Neuronal stem cell (in vitro differentiated cells): ENCODE measurements at regions not wholly inside any gene's neighbourhood (a gene's known extent, or its start where the extent isn't known, plus 50 kb on each side); places are given as distances from the start of the nearest gene placed in this dataset.

Experiments used
- DNase-seq: peaks from one replicate; pipeline ENCODE4 v3.0.0-alpha.2; 2013; ENCODE audit warnings: low spot score
- H2AFZ ChIP-seq: one replicate; pipeline ENCODE4 v1.6.1; 2013; ENCODE audit warnings: mild to moderate bottlenecking, low read length, inconsistent platforms
- H2AK5ac ChIP-seq: 2 replicates; pipeline ENCODE4 v1.6.1; 2013; ENCODE audit warnings: low read depth, mild to moderate bottlenecking, inconsistent platforms, low read length, moderate library complexity, mixed read lengths
- H2BK120ac ChIP-seq: 2 replicates; pipeline ENCODE4 v1.6.1; 2013; ENCODE audit warnings: low read depth, mild to moderate bottlenecking, inconsistent platforms, low read length, moderate library complexity, mixed read lengths
- H2BK12ac ChIP-seq: one replicate; pipeline ENCODE4 v1.6.1; 2013; ENCODE audit warnings: low read length, inconsistent platforms
- H2BK15ac ChIP-seq: 2 replicates; pipeline ENCODE4 v1.6.1; 2013; ENCODE audit warnings: mild to moderate bottlenecking, low read length, inconsistent platforms, mixed read lengths
- H2BK5ac ChIP-seq: one replicate; pipeline ENCODE4 v1.6.1; 2013; ENCODE audit warnings: inconsistent platforms, mild to moderate bottlenecking, low read length, moderate library complexity
- H3K14ac ChIP-seq: one replicate; pipeline ENCODE4 v1.6.1; 2013; ENCODE audit warnings: low read length, inconsistent platforms
- H3K18ac ChIP-seq: 2 replicates; pipeline ENCODE4 v1.6.1; 2013; ENCODE audit warnings: low read length, inconsistent platforms
- H3K23ac ChIP-seq: 2 replicates; pipeline ENCODE4 v1.6.1; 2013; ENCODE audit warnings: low read depth, mild to moderate bottlenecking, mixed read lengths, low read length, inconsistent platforms; ENCODE audit not compliant: poor library complexity
- H3K27ac ChIP-seq: replicated peaks from 3 replicates; pipeline ENCODE4 v1.5.1; 2013; ENCODE audit warnings: low read length, inconsistent platforms
- H3K27me3 ChIP-seq, 3 experiments: 2 replicates each; pipeline ENCODE4 v1.6.1; 2013; ENCODE audit warnings: low read length in 3 of 3, mild to moderate bottlenecking in 2 of 3, inconsistent platforms in 1 of 3, low read depth in 1 of 3, mixed read lengths in 1 of 3, moderate library complexity in 1 of 3; ENCODE audit not compliant: control insufficient read depth in 3 of 3, insufficient read depth in 3 of 3
- H3K36me3 ChIP-seq, 2 donors: replicated peaks in 1 of 2; 2 replicates each; pipeline ENCODE4 v1.6.1; 2013; ENCODE audit warnings: low read length in 2 of 2; ENCODE audit not compliant: control insufficient read depth in 2 of 2, insufficient read depth in 2 of 2
- H3K4ac ChIP-seq: 2 replicates; pipeline ENCODE4 v1.6.1; 2013; ENCODE audit warnings: inconsistent platforms, mild to moderate bottlenecking, low read length, moderate library complexity
- H3K4me1 ChIP-seq, 2 donors: 1 replicate in 1 of 2; 2 replicates in 1 of 2; pipeline ENCODE4 v1.6.1; 2013; ENCODE audit warnings: low read length in 2 of 2, low read depth in 1 of 2; ENCODE audit not compliant: control insufficient read depth in 2 of 2, insufficient read depth in 1 of 2
- H3K4me2 ChIP-seq: one replicate; pipeline ENCODE4 v1.6.1; 2013; ENCODE audit warnings: mild to moderate bottlenecking, low read length, inconsistent platforms; ENCODE audit not compliant: insufficient read depth, poor library complexity, severe bottlenecking
- H3K4me3 ChIP-seq, 2 donors: 2 replicates each; pipeline ENCODE4 v1.5.1; 2013; ENCODE audit warnings: low read length in 2 of 2, mild to moderate bottlenecking in 2 of 2, inconsistent platforms in 1 of 2, moderate library complexity in 1 of 2
- H3K79me1 ChIP-seq: one replicate; pipeline ENCODE4 v1.6.1; 2013; ENCODE audit warnings: low read depth, mild to moderate bottlenecking, inconsistent platforms, low read length, moderate library complexity
- H3K9ac ChIP-seq: one replicate; pipeline ENCODE4 v1.6.1; 2013; ENCODE audit warnings: mild to moderate bottlenecking, low read depth, low read length, inconsistent platforms; ENCODE audit not compliant: poor library complexity
- H3K9me3 ChIP-seq, 2 donors: replicated peaks in 1 of 2; 2 replicates each; pipeline versions ENCODE3 to v1.6.1; 2013; ENCODE audit warnings: low read length in 2 of 2, mild to moderate bottlenecking in 2 of 2, inconsistent platforms in 1 of 2, low read depth in 1 of 2, mixed read lengths in 1 of 2, moderate library complexity in 1 of 2; ENCODE audit not compliant: control insufficient read depth in 2 of 2, insufficient read depth in 1 of 2
- H4K8ac ChIP-seq: one replicate; pipeline ENCODE4 v1.6.1; 2013; ENCODE audit warnings: low read depth, mild to moderate bottlenecking, inconsistent platforms, low read length, moderate library complexity
- H4K91ac ChIP-seq: one replicate; pipeline ENCODE4 v1.6.1; 2013; ENCODE audit warnings: low read length, low read depth, mild to moderate bottlenecking, inconsistent platforms; ENCODE audit not compliant: poor library complexity
- WGBS, 2 donors: extraction: QIAGEN DNeasy Blood & Tissue Kit; methylation state at CpG; one replicate each; pipeline ENCODE4 v1.1.7; 2013; ENCODE audit warnings: missing lambda C conversion rate in 2 of 2, mixed read lengths in 1 of 2; ENCODE audit not compliant: insufficient read length in 2 of 2, insufficient replicate concordance in 1 of 2; ENCODE audit errors: extremely low coverage in 2 of 2; 5-methylcytosine and 5-hydroxymethylcytosine counted together

DNA sequence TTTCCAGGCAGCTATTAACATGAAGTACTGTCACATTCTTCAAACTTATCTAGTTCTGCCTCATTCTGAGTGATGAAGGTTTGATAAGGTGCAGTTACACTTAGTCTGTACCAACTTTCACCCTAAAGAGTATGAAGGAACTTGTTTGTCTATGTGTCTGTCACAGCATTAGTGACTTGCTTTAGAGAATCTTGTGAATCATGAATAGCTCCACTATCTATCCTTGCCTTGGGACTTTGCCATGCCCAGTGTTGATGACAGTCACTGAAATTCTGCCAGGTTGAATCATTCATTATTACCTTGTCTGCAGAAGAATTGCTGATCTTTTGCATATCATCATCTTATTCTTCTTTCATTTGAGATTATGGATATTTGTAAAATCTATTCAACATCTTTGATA lies 50.9 kb upstream of the A1CF start:
- Histone ChIP-seq H3K36me3 (peaks cover 0 to 1% of the 10 kb centered on the region in 2 donors), H3K23ac (no peak overlapping the region)
- DNase-seq = no peak

DNA sequence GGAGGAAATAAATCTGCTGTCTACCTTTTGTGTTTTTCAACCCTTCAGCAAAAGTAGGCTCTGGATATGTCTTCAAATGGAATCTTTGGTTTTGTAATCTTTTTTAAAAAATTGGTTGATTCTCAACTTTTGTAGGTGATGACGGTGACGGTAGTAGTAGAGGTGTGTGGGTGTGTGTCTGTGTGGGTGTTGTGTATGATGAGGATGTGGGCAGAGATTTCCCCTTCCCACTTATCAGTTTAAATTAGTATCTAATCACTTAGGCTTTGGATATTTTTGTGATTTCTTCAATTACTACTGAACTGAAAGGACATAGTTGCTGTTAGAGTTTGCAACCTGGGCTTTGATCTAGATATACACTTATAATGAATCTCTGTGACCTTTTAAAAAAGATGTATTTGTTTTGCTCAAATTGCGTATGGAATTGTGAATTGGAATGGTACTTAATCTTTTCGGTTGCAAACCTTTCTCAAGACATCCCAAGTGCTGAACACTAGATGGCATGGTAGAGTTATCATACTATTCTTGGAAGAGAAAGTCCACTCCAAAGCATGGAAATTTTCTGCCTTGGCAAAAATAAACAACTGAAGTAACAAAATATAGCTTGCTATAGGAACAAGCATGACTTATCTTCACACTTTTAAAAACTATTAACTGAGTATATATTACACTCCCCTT lies 51.9 kb upstream of the A1CF start:
- no peak overlapping the region for H2BK120ac ChIP-seq
- no peak overlapping the region for H2AK5ac ChIP-seq
- no peak overlapping the region for H4K91ac ChIP-seq
- H2BK5ac ChIP-seq = no peak overlapping the region
- H3K14ac ChIP-seq = no peak overlapping the region
- H3K9me3 ChIP-seq = no peaks in the 10 kb centered on the region
- no peak for DNase-seq
- no peak overlapping the region for H3K4me3 ChIP-seq
- no peak overlapping the region for H3K4me2 ChIP-seq
- no peak overlapping the region for H2BK15ac ChIP-seq
- no peak overlapping the region for H2BK12ac ChIP-seq
- no peak overlapping the region for H3K27ac ChIP-seq
- no peak overlapping the region for H2AFZ ChIP-seq
- no peaks in the 10 kb centered on the region for H3K4me1 ChIP-seq
- H3K18ac ChIP-seq = no peak overlapping the region
- no peaks in the 10 kb centered on the region for H3K79me1 ChIP-seq
- no peak overlapping the region for H3K23ac ChIP-seq
- H4K8ac ChIP-seq = no peak overlapping the region
- no peak overlapping the region for H3K4ac ChIP-seq
- no peak overlapping the region for H3K9ac ChIP-seq
- 100% methylated on average over 2 of the region's 4 CpGs; no CpG with 5 or more reads in 1 of the 2 donors for WGBS, 2 donors
- no peaks in the 10 kb centered on the region for H3K27me3 ChIP-seq
- H3K36me3 ChIP-seq = no peaks in the 10 kb centered on the region

More for the DNA sequence above, 50.9 kb upstream of the A1CF start:
- no peaks in the 10 kb centered on the region for H3K79me1 ChIP-seq
- no peak overlapping the region for H3K27ac ChIP-seq
- H3K9ac ChIP-seq = no peak overlapping the region
- H3K4ac ChIP-seq = no peak overlapping the region
- H3K9me3 ChIP-seq = no peaks in the 10 kb centered on the region
- no peak overlapping the region for H4K91ac ChIP-seq
- peaks cover 0 to 1% of the 10 kb centered on the region in 2 donors for H3K4me1 ChIP-seq
- H2BK120ac ChIP-seq = no peak overlapping the region
- H2AFZ ChIP-seq = no peak overlapping the region
- H2BK15ac ChIP-seq = no peak overlapping the region
- no peak overlapping the region for H2BK12ac ChIP-seq
- no peak overlapping the region for H2AK5ac ChIP-seq
- no peak overlapping the region for H2BK5ac ChIP-seq
- H3K14ac ChIP-seq = no peak overlapping the region
- H3K4me3 ChIP-seq = no peak overlapping the region
- no peaks in the 10 kb centered on the region for H3K27me3 ChIP-seq
- no peak overlapping the region for H3K4me2 ChIP-seq
- no peak overlapping the region for H3K18ac ChIP-seq
- no peak overlapping the region for H4K8ac ChIP-seq

DNA sequence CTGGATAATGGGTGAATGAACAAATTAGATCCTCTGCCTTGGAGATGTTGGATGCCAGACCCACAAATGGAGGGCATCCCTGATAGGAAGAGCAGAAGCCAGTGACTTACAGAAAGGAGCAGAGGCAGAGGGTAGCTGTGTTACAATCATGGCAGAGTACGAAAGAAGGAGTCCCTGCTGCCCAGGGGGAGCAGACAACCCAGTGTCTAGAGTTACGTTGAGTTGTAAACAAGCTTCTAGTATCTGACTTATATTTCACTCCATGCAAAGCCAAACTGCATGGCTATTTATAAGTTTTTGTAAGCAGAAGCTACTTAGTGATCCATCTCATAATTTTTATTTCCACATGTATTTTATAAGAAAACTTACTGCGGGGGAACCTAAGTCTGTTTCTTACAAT lies 56.2 kb upstream of the A1CF start:
- no peak overlapping the region for H2BK15ac ChIP-seq
- H3K23ac ChIP-seq = no peak overlapping the region
- WGBS, 2 donors = no CpG with 5 or more reads among the region's 3 CpGs
- H2BK5ac ChIP-seq = no peak overlapping the region
- H2AK5ac ChIP-seq = no peak overlapping the region
- no peaks in the 10 kb centered on the region for H3K9me3 ChIP-seq
- no peaks in the 10 kb centered on the region for H3K36me3 ChIP-seq
- H3K9ac ChIP-seq = no peak overlapping the region
- no peak overlapping the region for H4K91ac ChIP-seq
- no peak overlapping the region for H3K4me2 ChIP-seq
- no peak overlapping the region for H3K14ac ChIP-seq
- no peak overlapping the region for H3K27ac ChIP-seq
- no peaks in the 10 kb centered on the region for H3K4me1 ChIP-seq
- H3K18ac ChIP-seq = no peak overlapping the region
- H3K27me3 ChIP-seq = no peaks in the 10 kb centered on the region
- no peak overlapping the region for H2BK120ac ChIP-seq
- no peak for DNase-seq
- H2AFZ ChIP-seq = no peak overlapping the region
- H2BK12ac ChIP-seq = no peak overlapping the region
- no peak overlapping the region for H4K8ac ChIP-seq
- H3K79me1 ChIP-seq = no peaks in the 10 kb centered on the region
- H3K4ac ChIP-seq = no peak overlapping the region
- H3K4me3 ChIP-seq = no peak overlapping the region

- H2BK15ac ChIP-seq = no peak overlapping the region
- no peak overlapping the region for H2AK5ac ChIP-seq
- H3K4ac ChIP-seq = no peak overlapping the region
- H3K23ac ChIP-seq = no peak overlapping the region
- no peak overlapping the region for H2BK12ac ChIP-seq
- no peak overlapping the region for H3K4me2 ChIP-seq
- no peaks in the 10 kb centered on the region for H3K79me1 ChIP-seq
- no peaks in the 10 kb centered on the region for H3K4me1 ChIP-seq
- no peak overlapping the region for H2BK5ac ChIP-seq
- no peak overlapping the region for H3K4me3 ChIP-seq
- no peak overlapping the region for H3K18ac ChIP-seq
- H2AFZ ChIP-seq = no peak overlapping the region
- no peaks in the 10 kb centered on the region for H3K9me3 ChIP-seq
- no CpG with 5 or more reads among the region's 6 CpGs for WGBS, 2 donors
- H4K91ac ChIP-seq = no peak overlapping the region
- DNase-seq = no peak
- H3K27ac ChIP-seq = no peak overlapping the region
- H3K36me3 ChIP-seq = no peaks in the 10 kb centered on the region
- H4K8ac ChIP-seq = no peak overlapping the region
- H2BK120ac ChIP-seq = no peak overlapping the region
- H3K9ac ChIP-seq = no peak overlapping the region
- H3K14ac ChIP-seq = no peak overlapping the region
- H3K27me3 ChIP-seq = no peaks in the 10 kb centered on the region
These were observed 61.8 kb upstream of the A1CF start for GRCh38 chr10:50946991-50947781.
